K562 (cell line): ENCODE measurements at regions not wholly inside any gene's neighbourhood (a gene's known extent, or its start where the extent isn't known, plus 50 kb on each side); places are given as distances from the start of the nearest gene placed in this dataset.

Source experiments
- CBX3 ChIP-seq, 2 experiments: IDR thresholded peaks; 1 replicate in 1 of 2; 2 replicates in 1 of 2; pipeline ENCODE4 v1.6.1; 2012; ENCODE audit warnings: inconsistent platforms in 2 of 2, low read length in 2 of 2, borderline replicate concordance in 1 of 2, control low read depth in 1 of 2
- CTCF ChIP-seq, 3 experiments: IDR thresholded peaks in 2 of 3; conservative IDR thresholded peaks in 1 of 3; 2 replicates each; pipeline ENCODE4 v1.5.1; 2011 to 2012; ENCODE audit warnings: low read length in 3 of 3, mild to moderate bottlenecking in 3 of 3, control low read depth in 2 of 3, improper control_type of control experiment in 1 of 3, inconsistent platforms in 1 of 3, low read depth in 1 of 3, mixed read lengths in 1 of 3, moderate library complexity in 1 of 3; ENCODE audit not compliant: insufficient read depth in 2 of 3
- ESRRA ChIP-seq: fragments of 450-650 bp; IDR thresholded peaks from 2 replicates; pipeline ENCODE4 v1.6.1; 2014; ENCODE audit warnings: low read depth, mild to moderate bottlenecking, moderate library complexity, borderline replicate concordance
- FOXJ3 ChIP-seq: sonication (generic); formaldehyde crosslinking; IDR thresholded peaks from 2 replicates; pipeline ENCODE4 v1.4.0; 2020; ENCODE audit warnings: mild to moderate bottlenecking, missing genetic modification reagents
- HIVEP1 ChIP-seq: fragments of 250-450 bp; sonication (Bioruptor Pico); IDR thresholded peaks from 2 replicates; pipeline ENCODE4 v1.4.0; 2020; ENCODE audit warnings: mild to moderate bottlenecking
- KLF13 ChIP-seq: fragments of 450-650 bp; IDR thresholded peaks from 2 replicates; pipeline ENCODE4 v1.6.1; 2016; ENCODE audit warnings: missing genetic modification characterization, low read depth, mild to moderate bottlenecking, missing compliant biosample characterization, moderate library complexity, borderline replicate concordance
- ZFP91 ChIP-seq: sonication (generic); formaldehyde crosslinking; IDR thresholded peaks from 2 replicates; pipeline ENCODE4 v1.8.0; 2022; ENCODE audit warnings: mild to moderate bottlenecking, missing genetic modification reagents

- TF ChIP-seq FOXJ3 (no peak), KLF13 (tag) (no peak), HIVEP1 (no peak), CTCF (IDR thresholded peaks at IDR 0.05 in 2 of 3, conservative IDR thresholded peaks at IDR 0.05 in 1 of 3; ENCODE audit: insufficient read depth in 2 of 3, low read depth in 1 of 3, low read length in 3 of 3) (no peak), ESRRA (no peak), ZFP91 (CRISPR knock-in tag) (no peak), CBX3 (IDR thresholded peaks at IDR 0.05; ENCODE audit: borderline replicate concordance in 1 of 2, low read length in 2 of 2) (no peak)
These were observed 1601.9 kb downstream of the REEP3 start for GRCh38 chr10:65123120-65123519.
